H9 (cell line): ENCODE measurements at regions not wholly inside any gene's neighbourhood (a gene's known extent, or its start where the extent isn't known, plus 50 kb on each side); places are given as distances from the start of the nearest gene placed in this dataset.

Experiments
- DNase-seq: peaks from one replicate; pipeline ENCODE4 v3.0.0-alpha.2; 2017
- H2AFZ ChIP-seq: one replicate; pipeline ENCODE4 v1.6.1; 2013; ENCODE audit warnings: mild to moderate bottlenecking, low read length, control low read depth, moderate library complexity
- H2AK5ac ChIP-seq: 2 replicates; pipeline ENCODE4 v1.6.1; 2013; ENCODE audit warnings: low read length, control low read depth, mixed read lengths; ENCODE audit not compliant: insufficient read length
- H2BK120ac ChIP-seq: one replicate; pipeline ENCODE4 v1.6.1; 2013; ENCODE audit warnings: low read depth, mild to moderate bottlenecking, low read length, control low read depth, inconsistent platforms; ENCODE audit not compliant: poor library complexity, severe bottlenecking
- H2BK12ac ChIP-seq: 2 replicates; pipeline ENCODE4 v1.6.1; 2013; ENCODE audit warnings: low read length, control low read depth, mixed read lengths, low read depth; ENCODE audit not compliant: insufficient read length
- H2BK15ac ChIP-seq: 2 replicates; pipeline ENCODE4 v1.6.1; 2013; ENCODE audit warnings: low read depth, low read length, control low read depth
- H2BK20ac ChIP-seq: one replicate; pipeline ENCODE4 v1.6.1; 2013; ENCODE audit warnings: low read depth, mild to moderate bottlenecking, low read length, control low read depth, inconsistent platforms; ENCODE audit not compliant: poor library complexity, severe bottlenecking
- H2BK5ac ChIP-seq: 2 replicates; pipeline ENCODE4 v1.6.1; 2013; ENCODE audit warnings: low read length, control low read depth, mixed read lengths; ENCODE audit not compliant: insufficient read length
- H3K14ac ChIP-seq: 2 replicates; pipeline ENCODE4 v1.6.1; 2013; ENCODE audit warnings: low read length, control low read depth; ENCODE audit not compliant: insufficient read depth
- H3K18ac ChIP-seq: 2 replicates; pipeline ENCODE4 v1.6.1; 2013; ENCODE audit warnings: low read depth, mild to moderate bottlenecking, mixed read lengths, low read length, control low read depth; ENCODE audit not compliant: insufficient read length
- H3K23ac ChIP-seq: 2 replicates; pipeline ENCODE4 v1.6.1; 2013; ENCODE audit warnings: low read length, control low read depth, mixed read lengths, low read depth; ENCODE audit not compliant: insufficient read length
- H3K23me2 ChIP-seq: 2 replicates; pipeline ENCODE4 v1.6.1; 2013; ENCODE audit warnings: low read depth, mild to moderate bottlenecking, mixed read lengths, low read length, control low read depth; ENCODE audit not compliant: insufficient read length, poor library complexity, severe bottlenecking
- H3K27ac ChIP-seq: 2 replicates; pipeline ENCODE4 v1.5.1; 2013; ENCODE audit warnings: low read length, control low read depth, mixed read lengths, low read depth; ENCODE audit not compliant: insufficient read length
- H3K27me3 ChIP-seq: 2 replicates; pipeline ENCODE4 v1.6.1; 2013; ENCODE audit warnings: low read length, control low read depth, inconsistent platforms; ENCODE audit not compliant: insufficient read depth
- H3K4ac ChIP-seq: 2 replicates; pipeline ENCODE4 v1.6.1; 2013; ENCODE audit warnings: low read depth, mild to moderate bottlenecking, control low read depth, inconsistent platforms, low read length, moderate library complexity
- H3K4me1 ChIP-seq: 2 replicates; pipeline ENCODE4 v1.6.1; 2013; ENCODE audit warnings: low read length, control low read depth, inconsistent platforms; ENCODE audit not compliant: insufficient read depth
- H3K4me2 ChIP-seq: 2 replicates; pipeline ENCODE4 v1.6.1; 2013; ENCODE audit warnings: low read length, control low read depth, mixed read lengths; ENCODE audit not compliant: insufficient read length, insufficient read depth
- H3K56ac ChIP-seq: 2 replicates; pipeline ENCODE4 v1.6.1; 2013; ENCODE audit warnings: low read depth, mild to moderate bottlenecking, mixed read lengths, low read length, control low read depth; ENCODE audit not compliant: insufficient read length
- H3K79me1 ChIP-seq: 2 replicates; pipeline ENCODE4 v1.6.1; 2013; ENCODE audit warnings: low read depth, mild to moderate bottlenecking, moderate library complexity, low read length, control low read depth, inconsistent platforms; ENCODE audit not compliant: insufficient read depth, poor library complexity, severe bottlenecking
- H3K79me2 ChIP-seq: 2 replicates; pipeline ENCODE4 v1.6.1; 2013; ENCODE audit warnings: low read length, control low read depth, inconsistent platforms; ENCODE audit not compliant: insufficient read depth
- H3K9ac ChIP-seq: 2 replicates; pipeline ENCODE4 v1.6.1; 2013; ENCODE audit warnings: low read length, control low read depth, mixed read lengths; ENCODE audit not compliant: insufficient read length; ENCODE audit errors: extremely low read depth
- H3K9me3 ChIP-seq: one replicate; pipeline ENCODE4 v1.6.1; 2013; ENCODE audit warnings: low read depth, low read length, inconsistent platforms; ENCODE audit not compliant: control insufficient read depth
- H3T11ph ChIP-seq: one replicate; pipeline ENCODE4 v1.6.1; 2013; ENCODE audit warnings: mild to moderate bottlenecking, low read length, control low read depth, inconsistent platforms
- H4K20me1 ChIP-seq: one replicate; pipeline ENCODE4 v1.6.1; 2013; ENCODE audit not compliant: control insufficient read depth, insufficient read length, insufficient read depth
- H4K5ac ChIP-seq: 2 replicates; pipeline ENCODE4 v1.6.1; 2013; ENCODE audit warnings: low read depth, mild to moderate bottlenecking, mixed read lengths, low read length, control low read depth; ENCODE audit not compliant: insufficient read length
- H4K8ac ChIP-seq: replicated peaks from 2 replicates; pipeline ENCODE4 v1.6.1; 2013; ENCODE audit warnings: low read length, control low read depth, mixed read lengths, low read depth; ENCODE audit not compliant: insufficient read length
- H4K91ac ChIP-seq: 2 replicates; pipeline ENCODE4 v1.6.1; 2013; ENCODE audit warnings: low read depth, mild to moderate bottlenecking, moderate library complexity, mixed read lengths, low read length, control low read depth; ENCODE audit not compliant: insufficient read length
- H3K27ac Mint-ChIP-seq, 3 experiments: 2 replicates in 2 of 3; 3 replicates in 1 of 3; pipeline ENCODE4 v1.8.0; 2020 to 2021; ENCODE audit warnings: mixed read lengths in 3 of 3, mild to moderate bottlenecking in 1 of 3, moderate library complexity in 1 of 3
- H3K27me3 Mint-ChIP-seq: 2 replicates; pipeline ENCODE4 v1.8.0; 2021; ENCODE audit warnings: low read depth, mild to moderate bottlenecking, moderate library complexity, mixed read lengths
- H3K36me3 Mint-ChIP-seq, 3 experiments: 2 replicates in 2 of 3; 3 replicates in 1 of 3; pipeline ENCODE4 v1.8.0; 2020 to 2021; ENCODE audit warnings: low read depth in 3 of 3, mixed read lengths in 3 of 3; ENCODE audit not compliant: insufficient read depth in 1 of 3
- H3K4me1 Mint-ChIP-seq, 2 experiments: 2 replicates each; pipeline ENCODE4 v1.8.0; 2020; ENCODE audit warnings: mixed read lengths in 2 of 2
- H3K4me3 Mint-ChIP-seq, 2 experiments: 2 replicates in 1 of 2; 3 replicates in 1 of 2; pipeline ENCODE4 v1.8.0; 2020 to 2021; ENCODE audit warnings: mild to moderate bottlenecking in 2 of 2, mixed read lengths in 2 of 2, moderate library complexity in 1 of 2
- H3K9me3 Mint-ChIP-seq, 2 experiments: 2 replicates in 1 of 2; 3 replicates in 1 of 2; pipeline ENCODE4 v1.8.0; 2020; ENCODE audit warnings: mild to moderate bottlenecking in 2 of 2, mixed read lengths in 2 of 2, moderate library complexity in 1 of 2
- CTCF ChIP-seq: fragments of 200-600 bp; sonication (generic); conservative IDR thresholded peaks from 3 replicates; pipeline ENCODE4 v1.8.0; 2021; ENCODE audit warnings: antibody characterized with exemption, mild to moderate bottlenecking
- WGBS: extraction: QIAGEN DNeasy Blood & Tissue Kit; methylation state at CpG from one replicate; pipeline ENCODE4 v1.1.7; 2013; ENCODE audit warnings: missing lambda C conversion rate, low lambda C conversion rate, mixed read lengths; ENCODE audit not compliant: insufficient read length; ENCODE audit errors: extremely low coverage; 5-methylcytosine and 5-hydroxymethylcytosine counted together

DNA sequence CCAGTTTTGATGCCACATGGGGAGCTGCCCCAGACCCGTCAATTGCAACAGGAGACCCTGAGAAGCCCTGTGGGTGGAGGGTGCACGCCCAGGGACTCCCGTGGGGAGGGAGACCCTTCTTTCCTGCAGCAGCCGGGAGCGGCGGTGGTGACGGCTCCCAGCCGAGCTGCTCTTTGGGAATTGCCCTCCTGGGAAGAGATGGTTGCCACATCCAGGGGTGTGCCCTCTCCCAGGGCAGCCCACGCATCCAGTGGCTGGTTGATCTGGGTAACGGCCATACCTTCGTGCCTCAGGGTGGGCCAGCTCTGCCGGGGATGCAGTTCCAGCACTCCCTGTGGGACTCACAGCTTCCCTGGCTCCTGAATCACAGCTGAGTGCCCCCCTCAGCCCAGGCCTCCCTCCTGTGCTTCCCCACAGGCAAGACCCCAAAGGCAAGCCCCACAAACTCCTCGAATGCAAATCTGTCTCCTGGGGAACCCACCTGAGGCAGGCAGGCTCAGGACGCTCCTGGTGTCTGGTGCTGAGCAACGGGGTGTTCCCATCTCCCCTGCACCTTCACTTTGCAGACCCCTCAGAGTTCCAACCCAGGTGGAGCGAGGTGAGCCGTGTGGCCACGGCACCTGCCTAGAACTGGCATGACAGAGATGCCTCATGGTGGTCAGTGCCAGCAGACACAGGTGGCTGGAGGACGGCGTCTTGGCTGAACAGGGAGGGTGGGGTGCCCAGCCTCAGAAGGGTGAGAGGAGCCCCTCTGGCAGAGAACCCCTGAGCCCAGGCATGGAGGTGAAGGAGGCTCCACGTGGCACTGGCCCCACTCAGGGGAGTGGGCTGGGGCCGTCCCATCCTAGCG lies 1027.4 kb downstream of the BRD1 start:
- no CpG with 5 or more reads among the region's 23 CpGs for WGBS
- H3K79me2 ChIP-seq = no peaks in the 10 kb centered on the region
- Mint-ChIP-seq H3K36me3 (no peaks in the 10 kb centered on the region), H3K27ac (no peak overlapping the region; a peak in 1 of 7 replicates), H3K27me3 (no peaks in the 10 kb centered on the region; the same call in 1 of the 2 replicates), H3K4me1 (peaks cover 18 to 23% of the 10 kb centered on the region in 2 experiments), H3K4me3 (no peak overlapping the region), H3K9me3 (no peaks in the 10 kb centered on the region; a peak in 1 of 5 replicates)
- no peak overlapping the region for H4K91ac ChIP-seq
- no peak overlapping the region for H2BK20ac ChIP-seq
- no peak overlapping the region for H4K8ac ChIP-seq
- no peak overlapping the region for H4K5ac ChIP-seq
- H3K27me3 ChIP-seq = no peaks in the 10 kb centered on the region
- no peak overlapping the region for H3K18ac ChIP-seq
- no peak overlapping the region for H2AK5ac ChIP-seq
- no peak overlapping the region for H2BK15ac ChIP-seq
- H2BK12ac ChIP-seq = no peak overlapping the region
- no peak overlapping the region for H3K4me2 ChIP-seq
- H3K56ac ChIP-seq = no peak overlapping the region
- H3K4ac ChIP-seq = no peak overlapping the region
- H3K27ac ChIP-seq = no peak overlapping the region
- H3K23me2 ChIP-seq = no peaks in the 10 kb centered on the region
- no peak overlapping the region for H2BK5ac ChIP-seq
- TF ChIP-seq CTCF = no peak
- H3K4me1 ChIP-seq = peaks cover 3% of the 10 kb centered on the region; the same call in 1 of the 2 replicates
- H4K20me1 ChIP-seq = no peaks in the 10 kb centered on the region
- H2AFZ ChIP-seq = no peak overlapping the region
- H3K23ac ChIP-seq = no peak overlapping the region
- H3K79me1 ChIP-seq = no peaks in the 10 kb centered on the region
- H2BK120ac ChIP-seq = no peak overlapping the region
- no peak for DNase-seq
- no peak overlapping the region for H3K9ac ChIP-seq
- peak overlapping the region; percentile 31; the same call in 1 of the 2 replicates for H3K14ac ChIP-seq
- no peak overlapping the region for H3T11ph ChIP-seq
- H3K9me3 ChIP-seq = no peaks in the 10 kb centered on the region
